ENCODE measurements at regions not wholly inside any gene's neighbourhood (a gene's known extent, or its start where the extent isn't known, plus 50 kb on each side); places are given as distances from the start of the nearest gene placed in this dataset.
A peak's percentile ranks its signal among the peaks of the same experiment; 100 is the strongest.

GRCh38 chr22:49701380-49702067, 126.1 kb downstream of the BRD1 start:
- TF ChIP-seq CTCF (IDR thresholded peaks at IDR 0.05; ENCODE audit: low read length), result peak; percentile 59
- TF ChIP-seq EZH2 (optimal IDR thresholded peaks at IDR 0.05; ENCODE audit: low read depth, low read length), result no peak

Measured in MM.1S (cell line).